SK-N-MC (cell line): ENCODE measurements at regions not wholly inside any gene's neighbourhood (a gene's known extent, or its start where the extent isn't known, plus 50 kb on each side); places are given as distances from the start of the nearest gene placed in this dataset.

ENCODE experiments used
- EZH2 ChIP-seq: fragments of 200-600 bp; sonication (generic); IDR thresholded peaks from one replicate; pipeline ENCODE4 v1.6.1; 2017; ENCODE audit warnings: antibody characterized with exemption
- FOXP2 ChIP-seq: optimal IDR thresholded peaks from 2 replicates; pipeline ENCODE3; 2011; ENCODE audit warnings: mild to moderate bottlenecking, moderate library complexity; ENCODE audit not compliant: insufficient read depth; ENCODE audit errors: extremely low read length, control extremely low read depth
- POLR2AphosphoS5 ChIP-seq: IDR thresholded peaks from 2 replicates; pipeline ENCODE4 v1.6.1; 2012; ENCODE audit warnings: mild to moderate bottlenecking, low read depth, low read length, borderline replicate concordance

DNA sequence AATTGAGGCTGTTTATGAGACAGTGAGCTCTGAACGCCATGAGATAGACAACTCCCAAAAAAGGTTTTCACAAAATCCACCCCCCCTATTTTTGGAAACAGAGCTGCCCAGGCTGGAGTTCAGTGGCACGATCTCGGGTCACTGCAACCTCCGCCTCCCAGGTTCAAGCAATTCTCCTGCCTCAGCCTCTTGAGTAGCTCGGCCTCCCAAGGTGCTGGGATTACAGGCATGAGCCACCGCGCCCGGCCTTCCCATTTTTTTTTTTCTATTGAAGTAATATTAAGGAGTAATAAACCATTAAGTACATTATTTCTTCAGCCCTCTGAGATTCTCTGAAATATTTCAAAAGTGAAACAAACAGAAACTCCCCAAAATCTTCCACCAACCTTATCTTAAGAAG is 252.8 kb upstream of the NETO1 start:
- TF ChIP-seq POLR2AphosphoS5 = no peak
- TF ChIP-seq EZH2 = no peak
- no peak for TF ChIP-seq FOXP2
